Stimulated activated CD4-positive, alpha-beta T cell treated with anti-CD3 and anti-CD28 coated beads, Interleukin-15, amount 100 ng/mL, for 24 hours (primary cell): ENCODE measurements at regions not wholly inside any gene's neighbourhood (a gene's known extent, or its start where the extent isn't known, plus 50 kb on each side); places are given as distances from the start of the nearest gene placed in this dataset.

Source experiments
- DNase-seq: peaks from one replicate; pipeline ENCODE4 v3.0.0-alpha.2; 2020

- no peak for DNase-seq
Measured at GRCh38 chr5:29905626-29906353, 1287.7 kb upstream of the CDH6 start.

- no peak for DNase-seq
Measured at GRCh38 chr5:29902859-29903258, 1290.6 kb upstream of the CDH6 start.

DNA sequence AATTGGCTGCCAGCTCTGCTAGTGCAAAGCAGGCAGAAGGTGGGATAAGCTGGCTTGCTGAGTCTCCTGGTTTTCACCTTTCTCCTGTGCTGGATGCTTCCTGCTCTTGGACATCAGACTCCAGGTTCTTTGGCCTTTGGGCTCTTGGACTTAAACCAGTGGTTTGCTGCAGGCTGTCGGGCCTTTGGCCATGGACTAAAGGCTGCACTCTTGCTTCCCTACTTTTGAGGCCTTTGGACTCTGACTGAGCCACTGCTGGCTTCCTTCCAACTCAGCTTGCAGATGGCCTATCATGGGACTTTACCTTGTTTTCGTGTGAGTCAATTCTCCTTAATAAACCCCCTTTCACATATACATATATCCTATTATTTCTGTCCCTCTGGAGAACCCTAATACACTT is 1293.9 kb upstream of the CDH6 start:
- no peak for DNase-seq

DNA sequence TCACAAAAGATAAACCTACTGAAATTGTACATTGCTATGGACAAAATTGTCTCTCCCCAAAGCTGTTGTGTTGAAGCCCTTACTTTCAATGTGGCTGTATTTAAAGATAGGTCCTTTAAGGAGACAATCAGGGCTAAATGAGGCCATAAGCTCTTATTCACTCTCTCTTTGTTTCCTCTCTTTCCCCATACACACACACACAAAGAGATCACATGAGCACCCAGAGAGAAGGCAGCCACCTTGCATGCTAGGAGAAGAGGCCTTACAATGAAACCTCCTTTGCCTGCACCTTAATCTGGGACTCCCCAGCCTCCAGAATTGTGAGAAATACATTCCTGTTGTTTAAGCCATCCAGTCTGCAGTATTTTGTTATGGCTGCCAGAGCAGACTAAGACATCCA is 1295.6 kb upstream of the CDH6 start:
- DNase-seq, result no peak

GRCh38 chr5:29896646-29897045 is 1296.8 kb upstream of the CDH6 start:
- no peak for DNase-seq

- DNase-seq, result no peak
Measured at GRCh38 chr5:29894668-29895067, 1298.8 kb upstream of the CDH6 start.

DNA sequence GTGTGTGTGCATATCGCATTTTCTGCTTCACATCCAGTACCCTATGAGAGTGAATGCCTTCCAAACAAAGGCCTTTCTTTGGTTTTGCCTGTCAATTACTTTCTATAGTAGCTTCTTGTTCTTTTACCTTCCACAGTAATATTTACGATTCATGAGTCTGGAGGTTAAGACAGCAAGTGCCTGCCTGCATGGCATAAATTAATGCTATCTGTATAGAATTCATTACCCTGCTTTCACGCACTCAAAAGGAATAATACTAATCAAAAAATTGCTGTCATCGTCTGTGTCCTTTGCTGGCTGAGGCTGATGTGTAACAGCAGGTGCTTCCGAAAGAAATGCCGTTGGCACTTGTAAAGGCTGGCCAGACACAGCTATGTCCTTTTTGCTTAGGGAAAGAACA is 1304.4 kb upstream of the CDH6 start:
- DNase-seq, result no peak

DNA sequence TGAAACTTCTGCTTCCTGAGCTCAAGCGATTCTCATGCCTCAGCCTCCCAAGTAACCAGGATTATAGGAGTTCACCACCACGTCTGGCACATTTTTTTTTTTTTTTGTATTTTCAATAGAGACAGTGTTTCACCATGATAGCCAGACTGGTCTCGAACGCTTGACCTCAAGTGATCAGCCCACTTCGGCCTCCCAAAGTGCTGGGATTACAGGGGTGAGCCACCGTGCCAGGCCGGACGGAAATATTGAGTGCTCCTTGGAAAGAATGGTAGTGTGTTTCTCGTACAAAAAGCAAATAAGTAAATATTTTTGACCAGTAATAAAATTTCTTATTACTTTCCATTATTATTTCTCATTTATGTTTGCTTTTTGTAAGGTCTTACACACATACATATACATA is 1307.9 kb upstream of the CDH6 start:
- DNase-seq, result no peak

DNA sequence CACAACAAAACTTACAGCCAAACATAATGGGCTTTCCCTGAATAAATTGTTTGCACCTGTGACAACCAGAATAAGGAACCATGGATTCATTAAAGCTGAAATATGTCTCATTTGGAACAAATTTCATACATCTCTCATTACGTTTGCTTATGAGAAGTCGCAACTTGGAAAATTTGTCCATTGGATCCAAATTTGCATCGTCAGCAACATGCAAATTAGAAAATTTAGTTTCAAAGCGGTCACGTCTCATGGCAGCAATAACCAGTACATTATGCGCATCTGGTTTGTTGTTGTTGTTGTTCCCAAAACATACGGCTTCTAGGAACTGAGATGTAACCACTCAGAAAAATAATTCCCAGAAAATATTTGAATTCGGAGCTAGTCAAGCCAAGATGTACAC is 1311.5 kb upstream of the CDH6 start:
- no peak for DNase-seq

GRCh38 chr5:29879401-29879800 is 1314.1 kb upstream of the CDH6 start:
- no peak for DNase-seq

DNA sequence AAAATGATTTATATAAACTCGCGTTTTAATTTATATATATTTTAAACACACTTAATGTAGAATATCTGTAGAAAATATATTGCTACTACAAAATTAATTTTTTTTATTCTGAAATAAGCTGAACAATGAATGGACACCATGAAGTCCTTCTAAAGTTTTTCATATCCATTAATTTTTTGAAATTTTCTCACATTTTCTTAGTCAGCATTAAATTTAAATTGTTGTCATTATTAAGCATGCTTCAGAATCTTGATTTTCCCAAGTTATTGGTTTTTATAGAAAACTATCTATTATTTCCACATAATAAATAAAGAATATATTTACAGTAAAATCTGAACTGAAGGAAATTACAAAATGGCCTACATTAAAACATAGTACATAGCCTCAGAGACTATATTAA is 1314.9 kb upstream of the CDH6 start:
- no peak for DNase-seq

DNA sequence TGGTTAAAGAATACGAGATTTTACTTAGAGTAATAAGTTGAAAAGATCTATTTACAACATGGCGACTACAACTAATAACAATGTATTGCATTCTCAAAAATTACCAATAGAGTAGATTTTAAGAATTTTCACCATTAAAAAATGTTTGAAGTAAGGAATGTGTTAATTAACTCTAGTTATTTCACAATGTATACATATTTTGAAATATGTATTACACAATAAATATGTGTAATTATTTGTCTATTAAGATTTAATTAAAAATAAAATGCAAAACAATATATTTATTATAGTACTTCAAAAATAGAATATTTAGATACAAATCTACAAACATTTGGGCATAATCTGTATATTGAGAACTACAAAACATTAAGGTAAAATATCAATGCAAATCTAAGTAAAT is 1326.3 kb upstream of the CDH6 start:
- DNase-seq, result no peak

DNA sequence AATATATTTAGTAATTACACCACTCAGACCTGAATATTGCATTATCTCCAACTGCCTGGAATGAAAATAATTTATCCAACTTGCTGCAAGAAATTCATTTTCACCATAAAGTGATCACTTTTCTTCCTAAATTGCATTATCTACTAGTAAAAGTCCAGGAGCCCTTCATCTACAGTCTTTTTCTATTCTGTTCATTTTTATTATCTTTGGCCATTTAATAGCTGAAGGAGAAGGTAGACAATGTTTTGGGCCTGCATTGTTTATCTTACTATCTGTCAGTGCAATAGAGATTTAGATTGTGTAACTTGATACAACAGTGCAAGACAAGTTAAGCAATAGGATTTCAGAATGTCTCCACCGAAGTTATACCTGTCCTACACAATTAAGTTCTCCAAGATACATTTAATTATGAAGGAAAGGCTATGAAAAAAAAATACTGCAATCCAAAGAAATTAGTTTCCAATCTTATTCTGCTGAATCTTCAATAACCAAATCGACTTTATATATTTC is 1339.7 kb upstream of the CDH6 start:
- DNase-seq, result no peak

DNA sequence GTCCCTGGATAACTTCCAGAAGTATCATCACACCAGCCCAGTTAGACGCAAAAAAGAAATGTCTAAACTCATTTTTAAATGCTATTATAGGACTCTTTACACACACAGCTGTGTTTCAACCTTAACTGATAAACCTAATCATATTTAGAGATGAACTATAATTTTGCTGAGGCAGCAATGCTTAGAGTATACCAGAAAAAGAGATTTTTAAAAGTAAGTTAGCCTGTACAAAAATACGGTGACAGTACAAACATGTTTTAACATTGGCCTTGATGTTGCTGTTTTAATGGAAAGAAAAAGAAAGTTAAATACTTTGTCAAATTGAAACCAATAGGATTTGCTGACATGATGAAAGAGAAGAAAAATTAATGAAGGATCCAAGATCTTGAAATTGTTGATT is 1341.2 kb upstream of the CDH6 start:
- DNase-seq, result no peak

DNA sequence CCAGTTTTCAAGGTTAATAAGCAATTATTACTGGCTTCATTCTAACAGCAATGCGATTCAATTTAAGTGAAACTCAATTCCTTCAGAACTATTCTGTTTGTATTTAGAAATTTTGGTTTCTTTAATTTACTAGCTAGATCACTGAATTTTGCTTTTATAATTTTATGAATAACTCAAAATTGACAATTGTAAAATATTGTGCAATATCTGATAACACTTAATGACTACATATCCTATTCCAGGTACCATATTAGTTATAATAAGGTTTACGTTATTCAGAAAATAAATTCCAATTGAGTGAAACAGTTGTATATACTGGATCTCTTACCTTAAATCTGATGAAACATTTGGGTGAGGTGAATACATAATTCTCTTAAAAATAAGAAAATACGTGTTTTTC is 1348.3 kb upstream of the CDH6 start:
- no peak for DNase-seq

GRCh38 chr5:29833394-29833793 is 1360.1 kb upstream of the CDH6 start:
- no peak for DNase-seq

DNA sequence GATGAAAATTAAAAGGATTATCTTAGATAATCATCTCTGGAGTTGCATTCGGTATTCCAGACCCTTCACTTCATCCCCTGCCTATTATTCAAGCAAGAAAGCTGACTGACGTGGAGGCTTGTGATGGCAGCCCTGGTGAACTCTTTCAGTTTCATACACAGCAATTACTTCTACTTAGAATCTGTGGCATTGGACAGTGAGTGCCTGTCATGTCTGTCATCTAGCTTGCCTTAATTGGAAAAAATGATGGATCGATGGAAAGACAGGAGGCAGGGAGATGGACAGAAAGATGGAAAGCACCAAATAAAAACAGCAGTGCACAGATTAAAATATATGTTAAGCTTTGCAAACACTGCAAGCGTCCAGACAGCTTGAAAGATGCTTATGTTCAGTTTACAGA is 1371.0 kb upstream of the CDH6 start:
- no peak for DNase-seq

DNA sequence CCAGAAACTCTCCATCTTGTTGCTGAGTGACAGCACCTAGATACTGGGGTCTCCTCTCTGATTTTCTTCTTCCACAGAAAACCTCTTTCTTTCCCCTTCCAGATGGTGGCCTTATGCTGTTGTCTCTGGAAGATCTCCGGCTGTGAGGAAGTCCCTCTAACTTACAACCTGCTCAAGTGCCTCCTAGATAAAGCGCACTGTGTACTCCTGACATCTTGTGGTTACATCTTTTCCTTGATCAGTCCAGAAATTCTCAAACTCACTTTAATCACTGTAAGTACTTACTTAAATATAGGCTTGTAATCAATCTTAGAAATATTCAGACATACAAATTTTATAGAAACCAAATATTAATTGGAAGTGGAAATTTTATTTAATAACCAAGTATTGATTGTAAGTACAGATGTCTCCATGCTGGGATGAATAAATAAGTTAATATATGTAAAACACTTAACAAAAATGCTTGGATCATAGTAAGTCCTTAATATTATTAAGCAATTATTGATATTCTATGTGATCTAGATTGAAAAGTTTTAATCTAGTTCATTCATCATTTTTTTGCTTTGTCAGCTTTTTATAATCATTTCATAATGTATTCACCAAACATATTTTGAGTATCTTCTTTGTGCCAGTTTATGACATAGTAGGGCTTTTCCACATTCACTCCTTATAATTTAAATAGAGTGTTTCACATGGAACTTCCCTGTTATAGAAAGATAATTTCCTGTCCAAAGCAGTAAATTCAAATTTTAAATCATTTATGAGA is 1381.4 kb upstream of the CDH6 start:
- DNase-seq, result no peak

- no peak for DNase-seq
Measured at GRCh38 chr5:29805804-29806203, 1387.7 kb upstream of the CDH6 start.

- DNase-seq, result no peak
Measured at GRCh38 chr5:29800752-29801151, 1392.7 kb upstream of the CDH6 start.

GRCh38 chr5:29796013-29796412 is 1397.5 kb upstream of the CDH6 start:
- DNase-seq, result no peak

DNA sequence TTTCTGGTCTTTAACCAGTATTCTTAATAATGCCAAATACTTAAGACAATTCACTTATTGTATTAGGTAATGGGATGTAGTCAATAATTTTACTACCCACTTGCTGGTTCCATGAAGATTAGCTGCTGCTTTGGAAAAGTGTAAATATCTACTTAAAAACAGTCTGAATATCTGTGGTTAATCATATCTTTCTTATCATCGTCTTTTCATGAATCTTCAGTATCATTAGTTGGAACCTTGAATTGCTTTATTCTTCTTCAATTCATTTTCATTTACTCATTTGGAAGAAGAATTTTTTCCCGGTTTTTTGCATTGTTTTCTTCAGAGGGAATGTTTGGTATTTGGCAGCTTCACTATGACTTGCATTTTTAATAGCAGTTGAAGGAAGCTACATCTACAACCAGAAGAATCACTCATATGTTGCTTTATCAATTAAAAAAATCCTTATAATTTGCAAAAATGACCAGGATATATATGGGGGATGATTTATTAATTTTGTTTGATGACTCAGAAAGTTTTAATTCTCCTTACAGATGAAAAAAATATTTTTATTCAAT is 1398.3 kb upstream of the CDH6 start:
- DNase-seq, result no peak

GRCh38 chr5:29794141-29794787 is 1399.2 kb upstream of the CDH6 start:
- no peak for DNase-seq

- DNase-seq, result no peak
Measured at GRCh38 chr5:29790281-29790680, 1403.2 kb upstream of the CDH6 start.
